Activated CD4-positive, alpha-beta T cell treated with anti-CD3 and anti-CD28 coated beads, Interleukin-2, Interleukin-4, amounts not matched to agents 100 ng/mL and 50 ng/mL, durations not matched to agents 16 hours and 8 hours (primary cell): ENCODE measurements at regions not wholly inside any gene's neighbourhood (a gene's known extent, or its start where the extent isn't known, plus 50 kb on each side); places are given as distances from the start of the nearest gene placed in this dataset.
"Not testable (repeated sequence)": the region's sequence is repeated elsewhere in the genome, so short reads cannot be mapped to it uniquely, and the experiment has no call there.

Experiments used
- DNase-seq: peaks from one replicate; pipeline ENCODE4 v3.0.0-alpha.2; 2020; ENCODE audit warnings: low spot score

DNA sequence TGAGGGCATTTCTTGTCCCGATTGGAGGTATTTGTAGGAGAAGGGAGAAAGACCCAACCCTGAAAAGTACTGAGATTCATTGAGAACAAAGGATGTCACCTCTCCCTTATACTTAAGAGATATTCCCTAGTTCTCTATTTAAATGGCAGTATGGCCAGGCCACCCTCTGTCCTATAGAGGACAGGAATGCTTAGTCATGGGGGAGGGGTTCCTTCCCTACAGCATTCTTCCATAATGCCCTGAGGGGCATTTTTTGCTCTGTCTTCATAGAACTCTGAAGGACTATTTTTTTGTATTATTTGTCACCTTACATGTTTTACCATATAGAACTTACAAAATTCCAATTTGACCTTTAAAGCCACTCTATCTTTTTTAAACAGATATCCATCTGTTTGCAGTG is 176.3 kb downstream of the TMEM161B start:
- DNase-seq: no peak

DNA sequence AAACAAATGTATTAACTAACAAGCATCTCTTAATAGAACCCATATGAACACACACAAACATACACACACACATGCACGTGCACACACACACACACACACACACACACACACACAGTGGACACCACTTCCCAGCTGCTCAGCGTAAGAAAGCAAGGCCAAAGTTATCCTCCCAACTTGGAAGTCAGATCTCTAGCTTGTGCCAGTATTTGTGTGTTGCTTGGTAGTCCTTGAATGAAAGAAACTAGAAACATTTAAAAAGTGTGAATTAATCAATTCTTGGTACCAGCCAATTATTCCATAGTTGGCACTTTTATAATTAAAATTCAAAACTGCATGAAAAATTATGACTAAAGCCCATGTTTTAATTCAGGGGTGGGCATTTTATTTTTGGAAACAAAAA is 178.1 kb downstream of the TMEM161B start:
- no peak for DNase-seq

DNA sequence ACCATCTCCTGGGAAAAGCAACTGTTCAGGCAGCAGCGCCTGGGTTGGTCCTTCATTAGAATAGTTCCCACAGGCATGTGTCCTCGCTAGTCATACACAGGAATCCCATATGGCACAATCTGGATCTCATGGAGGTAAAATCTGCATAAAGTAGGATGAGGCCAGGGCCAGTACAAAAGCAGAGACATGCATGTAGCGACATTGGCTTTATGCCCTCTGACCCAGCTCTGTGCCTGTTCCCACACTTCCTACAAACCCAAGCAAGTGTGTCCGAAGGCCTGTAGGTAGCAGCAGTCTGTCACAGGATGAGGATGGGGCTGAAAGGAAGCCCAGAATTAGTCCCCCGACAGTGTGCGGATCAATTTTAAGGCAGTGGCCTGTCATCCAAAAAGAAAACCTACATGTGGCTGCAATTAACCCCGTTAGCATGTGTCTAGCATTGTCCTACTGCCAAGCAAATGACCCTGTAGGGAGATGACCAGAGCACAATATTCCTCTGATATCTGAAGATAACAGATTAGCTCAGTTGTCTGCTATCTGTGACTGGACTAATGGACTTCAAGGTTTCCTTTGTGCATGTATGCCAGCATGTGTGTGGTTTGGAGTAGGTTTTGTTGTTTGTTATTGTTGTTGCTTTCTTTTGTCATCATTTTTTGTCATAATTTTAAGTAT is 178.8 kb downstream of the TMEM161B start:
- DNase-seq: no peak

DNA sequence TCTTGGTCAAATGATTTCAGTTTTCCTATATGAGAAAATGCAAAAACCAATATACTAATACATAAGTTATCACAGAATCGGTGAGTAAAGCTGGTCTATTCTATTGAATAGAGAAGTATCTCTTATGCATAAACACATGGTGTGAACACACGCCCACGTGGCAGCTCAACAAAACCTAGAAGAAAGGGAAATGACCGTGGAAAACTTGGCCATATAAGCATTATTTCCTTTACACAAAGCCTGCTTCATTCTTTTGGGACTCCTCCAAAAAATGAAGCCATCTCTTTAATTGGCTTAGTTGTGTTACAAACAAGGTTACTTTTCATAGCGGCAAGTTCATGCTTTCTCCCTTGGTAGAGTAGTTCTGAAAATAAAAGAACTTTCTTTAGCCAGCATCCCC is 183.2 kb downstream of the TMEM161B start:
- DNase-seq: no peak

DNA sequence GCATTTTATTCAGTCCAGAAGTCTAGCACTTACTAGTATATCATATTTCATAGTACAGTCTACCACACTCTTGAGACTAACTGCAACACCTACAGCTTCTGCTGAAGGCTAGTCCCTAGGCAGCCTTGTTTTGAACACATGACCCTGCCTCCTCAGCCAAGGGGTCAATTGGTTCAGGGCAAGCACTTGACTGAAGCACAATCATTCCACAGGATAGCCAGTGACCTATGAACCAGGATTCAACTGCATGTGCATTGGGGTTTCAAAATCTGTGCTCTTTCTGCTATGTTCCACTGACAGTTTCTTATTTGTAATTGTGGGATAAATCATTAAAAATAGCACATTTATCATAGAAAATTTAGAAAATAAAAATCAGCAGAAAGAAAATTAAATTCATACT is 186.8 kb downstream of the TMEM161B start:
- no peak for DNase-seq

DNA sequence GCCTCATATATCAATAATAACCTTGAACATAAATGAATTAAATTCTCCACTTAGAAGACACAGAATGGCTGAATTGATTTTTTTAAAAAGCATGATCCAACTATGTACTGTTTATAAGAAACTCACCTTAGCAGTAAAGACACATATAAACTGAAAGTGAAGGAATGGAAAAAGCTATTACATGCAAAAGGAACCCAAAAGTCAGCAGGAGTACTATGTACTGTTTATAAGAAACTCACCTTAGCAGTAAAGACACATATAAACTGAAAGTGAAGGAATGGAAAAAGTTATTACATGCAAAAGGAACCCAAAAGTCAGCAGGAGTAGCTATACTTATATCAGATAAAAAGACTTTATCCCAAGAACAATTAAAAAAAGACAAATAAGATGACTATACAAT is 204.8 kb downstream of the TMEM161B start:
- DNase-seq: no peak

DNA sequence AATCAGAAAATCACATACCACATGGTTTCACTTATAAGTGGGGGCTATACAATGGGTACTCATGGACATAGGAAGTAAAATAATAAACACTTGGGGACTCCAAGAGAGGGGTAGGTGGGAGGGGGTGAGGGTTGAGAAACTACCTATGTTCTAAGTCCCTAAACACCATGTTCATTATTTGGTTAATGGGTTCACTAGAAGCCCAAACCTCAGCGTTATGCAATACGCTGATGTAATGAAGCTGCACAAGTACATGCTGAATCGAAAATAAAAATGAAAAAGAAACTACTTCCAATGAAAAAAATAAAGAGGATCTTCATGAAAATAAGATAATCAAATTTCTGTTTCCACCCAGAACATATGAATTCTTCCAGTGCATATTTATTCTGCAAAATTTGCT is 208.5 kb downstream of the TMEM161B start:
- DNase-seq: no peak

DNA sequence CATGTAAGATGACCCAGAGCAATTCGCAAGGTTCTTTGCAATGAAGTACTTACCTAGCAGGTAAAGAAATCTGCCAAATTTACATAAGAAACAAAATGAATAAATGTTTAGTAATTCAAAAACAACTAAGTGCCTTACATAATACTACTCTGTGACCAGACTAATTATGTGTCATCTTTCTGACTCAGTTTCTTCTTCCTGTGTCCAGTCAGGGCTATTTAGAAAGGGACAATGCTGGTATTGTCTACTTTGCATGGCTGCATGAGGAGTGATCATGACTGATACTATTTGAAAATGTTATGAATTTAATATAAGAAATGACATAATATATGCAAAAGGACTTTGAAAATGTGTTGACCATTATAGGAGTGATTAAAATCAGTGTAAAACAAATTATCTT is 210.0 kb downstream of the TMEM161B start:
- DNase-seq: no peak

DNA sequence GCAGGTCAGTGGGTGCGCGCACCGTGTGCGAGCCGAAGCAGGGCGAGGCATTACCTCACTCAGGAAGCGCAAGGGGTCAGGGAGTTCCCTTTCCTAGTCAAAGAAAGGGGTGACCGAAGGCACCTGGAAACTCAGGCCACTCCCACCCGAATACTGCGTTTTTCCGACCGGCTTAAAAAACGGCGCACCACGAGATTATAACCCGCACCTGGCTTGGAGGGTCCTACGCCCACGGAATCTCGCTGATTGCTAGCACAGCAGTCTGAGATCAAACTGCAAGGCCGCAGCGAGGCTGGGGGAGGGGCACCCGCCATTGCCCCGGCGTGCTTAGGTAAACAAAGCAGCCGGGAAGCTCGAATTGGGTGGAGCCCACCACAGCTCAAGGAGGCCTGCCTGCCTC is 216.2 kb downstream of the TMEM161B start:
- not testable (repeated sequence) for DNase-seq

DNA sequence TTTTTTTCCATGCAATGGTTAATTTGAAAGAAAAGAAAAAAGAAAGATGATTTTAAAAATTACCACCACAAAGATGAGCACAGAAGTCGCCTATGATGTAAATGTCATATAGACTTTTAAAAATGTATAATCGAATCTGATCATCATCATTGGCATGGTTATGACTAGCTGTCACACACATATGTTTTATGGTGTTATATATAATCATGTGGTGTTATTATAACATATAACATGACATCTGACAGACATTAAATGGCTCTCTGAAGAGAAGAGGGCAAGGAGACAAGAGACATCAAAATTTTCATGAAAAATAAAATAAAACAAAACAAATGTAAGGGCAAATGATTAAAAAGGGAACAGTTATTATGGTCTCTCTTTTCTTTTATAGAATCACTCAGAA is 217.5 kb downstream of the TMEM161B start:
- DNase-seq: no peak

DNA sequence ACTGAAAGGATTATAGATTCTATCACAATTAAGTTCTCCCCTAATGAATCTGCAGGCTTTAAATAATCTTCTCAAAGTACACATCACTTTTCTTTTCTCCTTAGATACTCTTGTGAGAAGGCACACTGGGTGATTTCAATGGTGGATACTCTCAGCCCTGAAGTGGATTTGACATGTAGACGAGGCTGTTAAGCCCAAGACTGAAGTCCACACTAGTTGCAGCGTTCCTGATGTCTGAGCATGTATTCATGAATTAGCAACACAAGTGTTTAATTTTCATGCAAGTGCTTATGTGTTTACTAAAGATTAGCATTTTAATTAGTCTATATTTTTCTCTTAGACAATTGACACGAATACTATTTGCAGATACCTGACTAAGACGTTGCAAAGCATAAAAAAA is 218.9 kb downstream of the TMEM161B start:
- no peak for DNase-seq

DNA sequence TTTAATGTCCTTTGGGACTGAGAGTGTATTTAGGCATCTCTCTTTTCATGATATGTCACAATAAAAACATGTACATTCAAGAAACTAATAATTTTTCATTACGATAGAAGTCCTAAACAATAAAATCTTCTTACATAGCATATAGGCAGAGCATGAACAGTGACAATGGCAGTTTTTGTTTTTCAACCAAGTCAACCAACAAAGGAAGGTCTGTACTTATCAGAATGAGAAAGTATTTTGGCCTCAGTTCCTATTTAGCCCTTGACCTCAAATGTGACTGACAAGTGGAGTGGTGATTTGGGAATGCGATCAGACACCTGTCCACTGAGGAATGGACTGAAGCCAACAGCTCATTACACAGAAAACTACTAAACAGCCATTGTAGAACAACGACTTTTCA is 219.5 kb downstream of the TMEM161B start:
- no peak for DNase-seq

DNA sequence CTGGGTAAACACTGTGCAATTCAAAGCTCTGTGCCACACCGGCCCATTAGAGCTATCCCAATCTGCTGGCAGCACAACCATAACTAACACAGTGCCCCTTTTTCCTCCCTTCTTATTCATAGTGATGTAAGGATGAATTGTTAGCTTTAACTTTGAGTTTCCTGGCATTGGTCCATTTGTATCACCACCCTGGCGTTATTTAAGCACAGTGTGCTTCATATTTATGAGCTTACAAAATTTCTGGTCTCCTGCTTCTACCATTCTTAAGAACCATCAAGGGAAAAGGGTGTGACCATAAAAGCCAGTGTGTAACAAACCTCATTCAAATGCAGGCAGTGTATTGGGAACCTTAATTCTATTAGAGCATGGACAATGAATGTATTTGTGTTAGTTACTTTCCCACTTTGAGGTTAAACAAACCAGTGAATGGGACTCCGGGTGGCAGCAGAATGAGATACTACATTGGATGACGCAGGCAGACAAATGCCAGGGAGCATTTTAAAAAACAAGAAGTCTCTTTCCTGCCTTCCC is 222.6 kb downstream of the TMEM161B start:
- DNase-seq: no peak

DNA sequence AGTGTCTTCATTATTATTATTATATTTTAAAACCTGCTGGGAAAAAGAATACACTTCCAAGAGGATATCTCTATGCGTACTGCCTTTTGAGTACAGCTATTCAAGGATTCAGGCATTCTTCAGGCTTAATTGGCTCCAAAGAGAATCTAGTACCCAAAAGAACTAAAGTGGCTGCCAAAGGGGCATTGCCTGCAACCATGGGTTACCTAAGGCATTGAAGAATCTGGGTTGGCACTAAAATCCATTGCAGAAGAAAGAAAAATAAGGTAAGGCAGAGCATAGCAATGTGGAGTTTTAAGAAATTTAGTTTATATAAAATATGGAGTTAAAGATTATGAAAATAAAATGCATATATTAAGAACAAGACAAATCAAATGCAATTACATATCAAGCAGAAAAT is 223.5 kb downstream of the TMEM161B start:
- DNase-seq: no peak

DNA sequence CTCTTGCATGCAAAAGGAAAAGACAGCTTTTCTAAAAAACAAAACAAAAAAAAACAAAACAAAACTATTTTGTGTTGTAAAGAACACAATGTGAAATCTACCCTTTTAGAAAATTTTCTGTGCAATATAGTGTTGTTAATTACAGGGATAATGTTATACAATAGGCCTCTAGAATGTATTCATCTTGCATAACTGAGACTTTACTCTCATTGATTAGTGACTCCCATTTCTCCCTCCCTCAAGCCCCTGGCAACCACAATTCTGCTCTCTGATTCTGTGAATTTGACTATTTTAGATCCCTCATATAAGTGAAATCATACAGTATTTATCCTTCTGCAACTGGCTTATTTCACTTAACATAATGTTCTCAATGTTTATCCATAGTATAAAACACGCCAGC is 234.1 kb downstream of the TMEM161B start:
- no peak for DNase-seq

DNA sequence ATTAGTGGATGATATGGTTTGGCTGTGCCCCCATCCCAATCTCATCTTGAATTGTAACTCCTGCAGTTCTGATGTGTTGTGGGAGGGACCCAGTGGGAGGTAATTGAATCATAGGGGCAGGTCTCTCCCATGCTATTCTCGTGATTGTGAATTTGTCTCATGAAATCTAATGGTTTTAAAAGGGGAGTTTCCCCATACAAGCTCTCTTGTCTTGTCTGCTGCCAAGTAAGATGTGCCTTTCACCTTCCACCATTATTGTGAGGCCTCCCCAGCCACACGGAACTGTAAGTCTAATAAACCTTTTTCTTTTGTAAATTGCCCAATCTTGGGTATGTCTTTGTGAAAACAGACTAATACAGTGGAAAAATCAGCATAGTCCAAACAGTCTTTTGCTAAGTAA is 235.5 kb downstream of the TMEM161B start:
- no peak for DNase-seq

DNA sequence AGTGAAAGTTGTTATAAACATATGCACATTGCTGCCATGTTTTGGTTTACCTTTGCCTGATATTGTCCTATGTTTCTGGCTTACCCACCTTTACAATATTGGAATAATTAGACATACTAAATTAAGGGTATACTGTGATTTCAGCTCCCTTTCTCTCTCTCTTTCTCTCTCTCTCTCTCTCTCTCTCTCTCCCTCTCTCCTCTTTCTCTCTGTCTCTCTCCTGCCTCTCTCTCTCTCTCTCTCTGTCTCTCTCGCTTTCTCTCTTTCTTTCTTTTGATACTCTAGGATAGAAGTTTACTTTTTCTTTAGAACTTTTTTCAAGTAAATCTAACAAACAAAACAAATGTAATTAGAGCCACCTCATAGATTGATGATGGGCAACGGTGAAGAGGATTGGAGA is 239.6 kb downstream of the TMEM161B start:
- no peak for DNase-seq

DNA sequence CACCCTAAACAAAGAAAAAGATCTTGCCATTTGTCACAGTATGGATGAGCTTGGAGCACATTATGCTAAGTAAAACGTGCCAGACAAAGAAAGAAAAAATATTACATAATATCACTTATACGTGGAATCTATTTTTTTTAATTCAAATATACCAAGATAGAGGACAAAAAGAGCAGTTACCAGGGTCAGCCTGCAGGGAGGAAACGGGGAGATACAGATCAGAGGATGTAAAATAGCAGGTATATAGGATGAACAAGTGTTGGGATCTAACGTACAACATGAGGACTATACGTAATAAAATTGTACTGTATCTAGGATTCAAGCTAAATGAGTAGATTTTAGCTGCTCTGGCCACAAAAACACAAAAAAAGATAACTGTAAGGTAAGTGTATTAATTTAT is 247.5 kb downstream of the TMEM161B start:
- no peak for DNase-seq

DNA sequence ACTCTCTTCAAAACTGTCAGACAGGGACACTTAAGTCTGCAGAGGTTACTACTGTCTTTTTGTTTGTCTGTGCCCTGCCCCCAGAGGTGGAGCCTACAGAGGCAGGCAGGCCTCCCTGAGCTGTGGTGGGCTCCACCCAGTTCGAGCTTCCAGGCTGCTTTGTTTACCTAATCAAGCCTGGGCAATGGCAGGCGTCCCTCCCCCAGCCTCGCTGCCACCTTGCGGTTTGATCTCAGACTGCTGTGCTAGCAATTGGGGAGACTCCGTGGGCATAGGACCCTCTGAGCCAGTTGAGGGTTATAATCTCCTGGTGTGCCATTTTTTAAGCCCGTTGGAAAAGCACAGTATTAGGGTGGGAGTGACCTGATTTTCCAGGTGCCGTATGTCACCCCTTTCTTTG is 253.7 kb downstream of the TMEM161B start:
- not testable (repeated sequence) for DNase-seq

DNA sequence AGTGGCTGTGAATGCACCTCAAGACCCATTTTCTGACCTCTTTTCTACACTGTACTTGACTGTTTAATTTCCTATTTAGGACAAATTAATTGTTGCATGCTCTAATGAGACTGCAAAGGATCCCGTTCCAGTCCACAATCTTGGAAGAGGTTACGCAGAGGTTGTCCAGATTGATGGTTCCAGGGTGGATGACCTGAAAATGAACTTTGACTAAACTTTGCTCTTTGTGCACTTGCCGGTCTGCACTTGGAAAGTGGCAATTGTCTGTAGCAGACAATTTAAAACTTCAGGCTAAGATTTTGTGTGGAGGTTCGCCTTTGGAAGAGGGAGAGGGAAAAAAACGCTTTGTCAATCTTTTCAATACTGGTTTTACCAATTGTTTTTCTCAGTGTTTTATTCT is 267.8 kb downstream of the TMEM161B start:
- no peak for DNase-seq

DNA sequence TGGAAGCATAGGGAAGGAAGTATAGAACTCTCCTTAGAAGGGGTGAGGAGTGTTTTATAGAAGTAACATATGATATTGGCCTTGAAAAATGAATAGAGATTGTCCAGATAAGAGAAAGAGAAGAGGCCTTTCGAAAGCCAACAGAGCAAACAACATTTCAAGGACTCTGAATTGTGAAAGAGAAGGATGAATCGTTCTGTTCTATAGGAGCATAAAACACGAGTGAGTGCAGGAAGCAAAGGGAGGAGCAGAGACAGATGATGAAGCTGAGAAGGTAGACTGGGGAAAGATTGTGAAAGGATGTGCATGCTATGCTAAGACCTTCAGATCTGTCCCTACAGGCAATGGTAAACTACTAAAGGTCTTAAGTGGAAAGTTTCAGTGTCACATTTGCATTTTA is 271.0 kb downstream of the TMEM161B start:
- no peak for DNase-seq

DNA sequence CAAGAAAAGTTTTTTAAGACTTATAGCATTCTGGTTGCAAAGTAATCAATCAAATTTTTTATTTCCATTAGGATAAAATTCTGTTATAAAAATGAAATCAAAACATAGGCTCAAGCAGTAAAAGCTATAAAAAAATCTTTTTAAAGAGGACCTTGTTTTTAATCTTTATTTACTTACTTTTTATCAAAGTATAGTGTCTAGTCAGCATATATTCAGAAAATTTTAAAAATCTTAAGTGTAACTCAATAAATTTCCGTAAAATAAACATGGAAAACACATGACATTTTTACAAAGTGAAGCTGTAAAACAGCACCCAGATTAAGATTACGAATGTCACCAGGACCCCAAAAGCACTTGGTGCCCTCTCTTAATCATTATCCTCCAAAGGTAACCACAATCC is 302.4 kb downstream of the TMEM161B start:
- DNase-seq: no peak

DNA sequence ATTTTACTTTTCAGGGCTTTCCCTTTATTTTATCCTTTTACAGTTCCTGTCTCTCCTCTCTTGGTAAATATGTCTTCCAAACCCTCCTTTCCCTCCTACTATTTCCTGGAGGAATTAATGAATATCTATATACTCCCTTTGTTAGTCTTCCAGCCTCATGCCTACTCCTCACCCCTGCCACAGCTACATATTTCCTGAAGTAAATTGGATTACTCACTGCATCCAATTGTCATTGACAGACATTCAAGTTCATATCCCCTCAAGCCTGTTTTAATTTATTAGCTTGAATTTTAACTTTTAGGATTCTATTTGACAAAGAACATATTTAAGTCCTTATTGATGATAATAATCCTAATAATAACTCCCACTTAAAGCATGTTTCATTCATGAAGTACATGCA is 314.5 kb downstream of the TMEM161B start:
- DNase-seq: no peak

DNA sequence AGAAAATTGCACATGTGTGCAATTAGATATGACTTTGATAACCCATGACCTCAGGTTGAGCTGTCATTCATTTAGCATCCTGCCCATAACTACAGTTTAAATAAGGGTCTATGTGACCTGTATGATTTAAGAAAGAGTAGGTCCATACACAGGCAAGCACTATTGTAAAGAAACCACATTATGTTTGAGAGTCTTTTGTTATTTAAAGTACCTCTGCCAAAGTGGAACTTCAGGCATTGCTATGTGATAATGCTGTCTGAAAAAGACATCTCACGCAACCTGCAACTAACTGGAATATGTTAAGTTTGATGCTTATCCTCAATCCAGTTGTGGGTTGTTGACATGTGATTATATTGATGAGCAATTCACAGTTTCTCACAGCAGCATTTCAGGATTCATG is 317.0 kb downstream of the TMEM161B start:
- DNase-seq: no peak
